K562 (cell line): ENCODE measurements at regions not wholly inside any gene's neighbourhood (a gene's known extent, or its start where the extent isn't known, plus 50 kb on each side); places are given as distances from the start of the nearest gene placed in this dataset.

ENCODE experiments used
- TFAP4 ChIP-seq: sonication (generic); formaldehyde crosslinking; IDR thresholded peaks from 2 replicates; pipeline ENCODE4 v1.8.0; 2022; ENCODE audit warnings: missing genetic modification reagents, mild to moderate bottlenecking, moderate library complexity, borderline replicate concordance
- ZNF146 ChIP-seq: IDR thresholded peaks from one replicate; pipeline ENCODE4 v1.6.1; 2018; ENCODE audit warnings: missing compliant biosample characterization; ENCODE audit not compliant: unreplicated experiment

GRCh38 chr2:4047961-4048891, 344.9 kb downstream of the DCDC2C start:
- no peak for TF ChIP-seq ZNF146 (CRISPR knock-in tag)
- TF ChIP-seq TFAP4 (CRISPR knock-in tag), result no peak
